HG03520 (cell line): ENCODE measurements at regions not wholly inside any gene's neighbourhood (a gene's known extent, or its start where the extent isn't known, plus 50 kb on each side); places are given as distances from the start of the nearest gene placed in this dataset.
A peak's percentile ranks its signal among the peaks of the same experiment; 100 is the strongest.

Experiments used
- ATAC-seq: cut with Tn5 transposase; IDR thresholded peaks from one replicate; pipeline ENCODE4 v1.9.1; 2021; ENCODE audit warnings: mild to moderate bottlenecking, moderate library complexity; ENCODE audit not compliant: unreplicated experiment

DNA sequence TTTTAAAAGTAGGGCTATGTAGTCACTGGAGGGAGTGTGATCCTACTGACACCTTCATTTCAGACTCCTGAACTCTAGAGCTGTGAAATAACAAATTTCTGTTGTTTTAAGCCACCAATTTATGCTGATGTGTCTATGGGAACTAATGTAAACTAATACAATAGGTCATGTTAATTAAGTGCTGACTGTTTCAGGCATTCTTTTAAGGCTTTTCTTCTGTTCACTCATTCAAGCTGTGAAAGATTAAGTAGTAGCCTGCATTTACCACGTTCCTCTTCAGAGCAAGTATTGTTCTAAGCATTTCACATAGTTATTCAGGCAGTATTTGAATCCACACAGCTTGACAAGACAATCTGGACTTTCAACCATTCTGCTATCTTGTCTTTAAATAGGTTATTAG, 1135.0 kb downstream of the SLITRK1 start:
- no peak for ATAC-seq

DNA sequence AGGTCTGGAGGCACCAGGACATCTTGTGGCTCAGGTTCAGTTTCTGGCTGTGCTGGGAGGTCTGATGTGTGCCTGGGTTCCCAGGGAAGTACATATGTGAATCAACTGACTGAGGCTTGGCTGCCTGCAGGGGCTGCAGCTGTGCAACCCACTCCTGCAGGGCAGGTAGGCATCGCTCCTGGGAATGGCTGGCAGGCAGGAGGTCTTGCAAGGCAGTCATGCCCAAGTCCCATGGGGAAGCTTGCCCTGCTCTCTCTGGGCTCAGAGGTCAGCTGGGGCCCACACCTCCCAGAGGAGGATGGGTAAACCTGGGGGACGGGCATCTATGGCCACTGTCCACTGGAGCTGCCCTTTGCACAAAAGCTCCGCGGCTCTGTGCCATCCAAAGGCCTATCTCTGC, 1141.8 kb downstream of the SLITRK1 start:
- ATAC-seq = no peak

DNA sequence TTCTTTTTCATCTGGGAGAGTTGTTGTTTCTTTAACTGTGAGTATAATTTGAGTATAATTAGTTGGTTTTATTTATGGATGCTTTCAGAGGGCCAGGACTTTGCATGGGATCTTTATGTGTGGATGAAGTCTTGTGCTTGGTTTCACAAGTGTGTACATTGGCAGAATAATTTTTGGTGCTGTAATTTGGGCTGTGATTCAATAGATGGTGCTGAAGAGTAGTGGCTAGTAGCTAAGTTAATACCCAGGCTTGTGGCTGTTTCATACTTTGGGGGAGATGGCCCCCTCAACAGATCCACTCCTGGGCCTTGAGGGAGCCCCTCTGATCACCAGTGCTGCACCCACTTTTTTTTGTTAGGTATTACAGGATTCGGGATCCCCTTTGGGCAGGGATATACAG, 1142.4 kb downstream of the SLITRK1 start:
- ATAC-seq = no peak

DNA sequence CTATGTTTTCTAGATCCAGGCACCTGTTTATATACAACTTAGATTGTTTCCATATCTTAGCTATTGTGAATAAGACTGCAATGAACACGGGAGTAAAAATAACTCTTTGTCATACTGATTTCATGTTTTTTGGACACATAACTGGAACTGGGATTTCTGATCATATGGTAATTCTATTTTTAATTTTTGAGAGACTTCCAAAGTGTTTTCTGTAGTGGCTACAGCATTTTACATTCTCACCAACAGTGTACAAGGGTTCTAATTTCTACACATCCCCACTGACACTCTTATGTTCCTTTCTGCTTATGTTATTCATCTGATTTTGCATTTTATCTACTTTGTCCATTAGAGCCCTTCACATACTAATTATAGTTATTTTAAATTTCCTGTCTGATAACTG, 1152.9 kb downstream of the SLITRK1 start:
- ATAC-seq = no peak

DNA sequence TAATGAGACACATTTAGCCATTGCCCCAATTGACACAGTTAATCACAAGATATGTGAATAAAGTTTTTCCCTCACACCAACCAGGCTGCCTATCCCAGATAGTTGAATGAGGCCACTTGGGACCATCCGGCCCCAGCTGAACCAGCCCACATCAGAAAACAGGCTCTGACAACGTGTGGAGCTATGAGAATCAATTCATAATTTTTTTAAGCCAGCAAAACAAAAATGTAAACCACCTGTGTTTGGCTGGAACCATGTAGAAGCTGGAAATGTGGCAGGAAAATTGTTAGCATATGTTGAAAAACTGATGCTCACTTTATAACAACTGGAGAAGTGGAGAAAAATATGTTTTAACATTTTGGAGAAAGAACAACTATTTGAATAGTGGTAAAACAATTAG, 1161.3 kb downstream of the SLITRK1 start:
- no peak for ATAC-seq

DNA sequence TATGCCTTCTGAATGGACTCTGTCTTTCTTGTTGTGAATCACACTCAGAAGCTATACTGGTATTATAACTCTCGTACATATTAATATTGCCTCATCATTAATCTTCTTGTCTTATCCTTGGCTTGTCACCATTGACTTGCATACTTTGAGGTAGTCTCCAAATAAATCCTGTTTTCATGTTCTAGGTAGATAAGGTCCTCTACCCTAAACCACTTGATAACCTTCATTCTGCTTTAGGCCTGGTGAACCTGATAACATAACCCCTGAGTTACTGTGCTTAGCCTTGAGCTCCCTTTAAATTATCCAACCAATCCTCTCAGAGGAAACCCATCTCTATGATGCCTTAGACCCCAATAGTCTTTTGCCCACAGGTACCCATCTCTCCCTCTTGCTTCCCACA, 1162.3 kb downstream of the SLITRK1 start:
- ATAC-seq = no peak

DNA sequence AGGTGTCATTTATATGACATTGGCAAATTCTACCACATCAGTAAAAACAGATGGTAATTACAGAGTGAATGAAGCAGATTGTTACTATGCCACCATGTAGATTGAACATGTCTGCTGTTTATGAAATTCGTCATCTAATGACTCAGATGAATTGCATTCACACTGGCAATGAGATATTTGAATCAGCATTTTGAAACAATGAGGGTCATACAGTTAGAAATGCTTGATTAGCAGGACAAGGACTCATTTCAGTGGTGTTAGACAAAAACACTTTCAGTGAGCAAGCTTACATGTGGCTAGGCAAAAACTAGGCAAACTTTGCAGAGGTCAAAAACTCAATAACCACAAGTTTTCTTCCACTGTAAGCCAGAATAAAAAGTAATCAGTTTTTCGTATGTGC, 1165.0 kb downstream of the SLITRK1 start:
- ATAC-seq = no peak

DNA sequence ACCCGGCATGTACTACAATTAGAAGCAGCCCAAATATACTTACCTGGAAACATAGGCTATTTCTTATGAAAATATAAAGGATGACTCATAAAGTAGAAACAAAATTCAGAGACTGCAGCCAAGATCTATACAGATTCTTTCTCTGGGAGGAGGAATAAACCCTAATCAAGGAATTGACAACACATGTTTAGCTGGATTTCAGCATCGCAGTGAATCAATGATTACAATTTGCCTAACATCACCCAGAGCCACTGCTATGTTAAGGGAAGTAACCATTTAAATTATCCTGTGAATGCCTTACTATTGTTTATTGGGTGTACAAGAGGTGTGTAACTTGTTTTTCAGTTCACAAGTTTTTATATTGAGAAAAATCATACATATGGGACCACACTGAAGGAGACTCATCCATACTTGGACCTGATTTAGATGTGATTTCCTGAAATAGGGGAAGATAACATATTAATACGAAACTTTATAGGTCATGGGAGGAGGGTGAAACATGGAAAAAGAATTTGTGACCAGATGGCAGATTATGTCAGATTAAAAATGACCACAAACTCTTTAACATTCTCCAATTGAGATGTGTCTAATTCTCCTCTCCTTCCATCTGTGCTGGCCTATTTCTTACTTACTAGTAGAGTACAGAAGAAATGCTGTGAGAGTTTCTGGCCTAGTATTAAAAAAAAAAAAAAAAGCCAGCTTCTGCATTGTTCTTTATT, 1168.4 kb downstream of the SLITRK1 start:
- no peak for ATAC-seq

DNA sequence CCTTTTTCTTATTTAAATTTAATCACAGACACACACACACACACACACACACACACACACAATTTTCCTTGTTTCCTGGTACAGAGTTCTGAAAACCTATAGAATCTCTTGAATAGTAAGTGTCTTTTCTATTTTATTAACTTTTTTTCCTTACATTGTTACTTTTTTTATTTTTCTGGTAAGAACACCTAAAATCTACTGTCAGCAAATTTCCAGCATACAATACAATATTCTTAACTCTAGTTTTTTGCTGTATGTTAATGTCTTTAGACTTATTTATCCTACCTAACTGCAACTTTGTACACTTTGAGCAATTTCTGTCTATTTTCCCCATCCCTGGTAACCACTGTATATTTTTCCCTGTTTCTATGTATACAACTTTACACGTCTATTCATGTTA, 1179.8 kb downstream of the SLITRK1 start:
- no peak for ATAC-seq

DNA sequence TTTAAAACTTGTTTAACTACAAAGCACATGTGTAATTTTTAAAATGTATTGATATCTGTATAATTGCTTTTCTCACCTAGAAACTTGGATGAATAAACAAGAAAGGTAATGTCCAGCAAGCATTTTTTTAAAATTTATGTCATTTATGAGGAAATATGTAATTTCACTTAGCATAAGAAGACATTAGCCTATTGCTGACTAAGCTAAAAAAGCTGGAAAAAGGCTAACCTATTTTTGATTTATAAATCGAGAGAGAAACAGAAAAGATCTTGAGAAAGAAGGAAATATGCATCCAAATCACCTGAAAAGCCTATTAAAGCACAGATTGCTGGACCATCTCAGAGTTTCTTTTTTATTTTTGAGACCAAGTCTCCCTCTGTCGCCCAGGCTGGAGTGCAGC, 1181.3 kb downstream of the SLITRK1 start:
- ATAC-seq = no peak

DNA sequence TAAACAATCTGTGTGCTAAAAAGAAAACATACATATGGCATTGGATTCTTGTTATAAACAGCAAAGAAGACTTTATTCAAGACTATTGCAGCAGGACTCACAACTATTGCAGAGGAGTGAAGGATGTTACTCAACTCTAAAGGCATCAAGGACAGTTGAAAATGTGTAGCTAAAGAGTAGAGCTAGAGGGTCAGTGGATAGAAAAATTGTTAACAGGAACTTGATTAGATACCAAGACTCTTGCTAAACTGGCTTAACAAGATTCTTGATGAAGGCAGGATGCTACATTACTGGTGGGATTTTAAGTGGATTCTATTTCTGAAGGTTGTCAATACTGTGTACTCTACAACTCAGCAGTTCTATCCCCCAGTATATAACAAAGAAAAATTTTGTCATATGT, 1183.3 kb downstream of the SLITRK1 start:
- ATAC-seq = no peak

DNA sequence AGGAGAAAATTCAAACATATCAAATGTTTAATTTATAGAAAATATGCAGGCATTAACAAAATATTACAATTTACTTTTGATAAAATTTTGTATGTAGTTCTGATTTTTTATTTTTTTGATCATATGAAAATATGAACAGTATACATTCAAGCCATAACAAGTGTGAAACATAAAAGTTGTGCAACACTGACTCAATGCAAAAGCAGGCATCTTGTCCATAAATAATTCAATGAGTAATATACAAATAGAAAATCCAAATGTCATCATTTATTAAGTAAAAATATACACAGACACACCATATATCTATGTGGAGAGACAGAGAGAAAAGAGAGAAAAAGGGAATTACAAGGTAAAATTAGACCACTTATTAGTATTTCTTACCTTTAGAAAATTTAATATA, 1183.9 kb downstream of the SLITRK1 start:
- ATAC-seq = no peak

DNA sequence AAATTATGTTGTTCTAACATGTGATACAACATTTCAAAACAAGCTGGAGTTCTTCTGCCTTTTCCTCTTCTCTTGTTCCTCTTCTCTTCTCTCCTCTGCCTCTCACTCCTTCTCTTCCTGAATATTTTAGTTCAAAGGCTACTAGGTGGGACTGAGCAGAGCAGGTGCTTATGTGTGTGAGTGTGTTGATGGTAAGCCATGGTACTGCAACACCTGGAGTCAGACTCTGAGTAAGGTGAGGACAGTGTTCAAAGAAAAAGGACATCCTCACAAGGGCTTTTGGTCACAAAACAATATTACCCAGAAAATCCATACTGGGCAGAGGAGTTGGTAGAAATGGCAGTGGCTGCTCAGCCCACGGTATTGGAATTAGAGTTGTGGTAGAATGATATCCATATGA, 1188.7 kb downstream of the SLITRK1 start:
- no peak for ATAC-seq

DNA sequence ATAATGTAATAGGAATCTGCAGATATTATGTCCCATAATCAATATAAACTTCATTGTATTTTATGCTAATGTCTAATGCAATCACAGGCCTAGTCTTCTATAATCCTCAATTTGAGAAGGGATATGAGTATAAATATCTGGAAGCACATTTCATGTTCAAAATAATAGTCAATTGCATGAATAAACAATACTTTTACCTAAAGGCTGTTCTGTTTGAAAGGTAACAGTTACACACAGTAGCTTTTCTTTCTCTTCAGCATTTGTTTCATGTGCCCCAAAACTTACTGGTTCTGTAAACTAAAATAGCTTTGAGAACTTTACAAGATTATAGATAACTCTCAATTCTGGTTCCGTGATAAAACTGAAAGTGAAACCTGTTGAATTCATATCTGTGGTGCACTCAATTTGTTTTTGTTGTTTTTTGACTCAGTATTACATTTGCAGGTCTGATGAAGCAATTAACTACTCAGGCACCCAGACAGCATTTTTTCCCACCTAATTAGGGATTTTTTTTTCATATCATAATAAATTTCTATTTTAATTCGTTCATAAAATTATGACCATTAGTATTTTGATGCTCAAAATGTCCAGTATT, 1193.8 kb downstream of the SLITRK1 start:
- ATAC-seq = peak; percentile 70

DNA sequence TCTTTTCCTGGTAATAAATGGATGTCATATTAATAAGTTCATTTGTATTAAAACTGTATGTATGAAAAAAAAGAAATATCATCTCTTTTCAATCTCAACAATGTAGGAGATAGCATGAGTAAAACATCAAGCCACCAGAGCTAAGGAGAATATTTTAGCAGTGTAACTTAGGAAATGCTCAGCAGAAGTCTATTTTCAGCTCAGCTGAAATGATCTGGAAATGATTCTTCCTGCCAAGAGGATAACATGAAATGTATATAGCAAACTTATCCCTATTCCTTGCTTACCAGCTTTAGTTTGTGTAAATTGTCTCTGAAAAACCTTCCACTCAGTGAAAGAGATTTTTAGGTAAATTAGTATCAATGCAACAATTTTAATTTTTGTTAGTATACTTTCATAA, 1194.4 kb downstream of the SLITRK1 start:
- no peak for ATAC-seq

DNA sequence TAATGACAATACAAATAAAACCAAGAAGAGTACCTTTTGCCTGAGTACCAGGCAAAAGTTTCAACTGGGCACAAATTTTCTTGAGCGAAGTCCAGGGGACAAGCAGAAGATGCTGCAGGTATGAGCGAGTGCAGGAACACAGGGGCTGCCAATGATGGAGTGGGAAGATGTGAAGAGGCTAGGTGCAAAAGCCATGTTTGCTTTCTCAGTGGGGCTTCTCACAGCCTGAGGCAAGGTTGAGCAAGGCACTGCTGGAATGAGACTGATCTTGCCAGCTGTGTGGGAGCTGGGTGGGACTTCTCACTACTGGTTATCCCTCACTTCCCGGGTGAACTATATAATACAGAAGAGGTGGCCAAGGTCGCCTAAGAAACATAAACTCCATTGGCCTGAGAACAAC, 1200.7 kb downstream of the SLITRK1 start:
- ATAC-seq = no peak

DNA sequence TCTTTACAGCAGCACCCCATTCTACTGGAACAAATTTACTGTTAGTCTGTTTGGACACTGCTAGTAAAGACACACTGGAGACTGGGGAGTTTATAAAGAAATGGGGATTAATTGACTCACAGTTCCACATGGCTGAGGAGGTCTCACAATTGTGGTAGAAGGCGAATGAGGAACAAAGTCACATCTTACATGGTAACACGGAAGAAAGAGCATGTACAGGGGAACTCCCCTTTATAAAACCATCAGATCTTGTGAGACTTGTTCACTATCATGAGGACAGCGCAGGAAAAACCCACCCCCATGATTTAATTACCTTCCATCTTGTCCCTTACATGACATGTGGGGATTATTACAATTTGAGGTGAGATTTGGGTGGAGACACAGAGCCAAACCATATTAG, 1204.2 kb downstream of the SLITRK1 start:
- no peak for ATAC-seq

DNA sequence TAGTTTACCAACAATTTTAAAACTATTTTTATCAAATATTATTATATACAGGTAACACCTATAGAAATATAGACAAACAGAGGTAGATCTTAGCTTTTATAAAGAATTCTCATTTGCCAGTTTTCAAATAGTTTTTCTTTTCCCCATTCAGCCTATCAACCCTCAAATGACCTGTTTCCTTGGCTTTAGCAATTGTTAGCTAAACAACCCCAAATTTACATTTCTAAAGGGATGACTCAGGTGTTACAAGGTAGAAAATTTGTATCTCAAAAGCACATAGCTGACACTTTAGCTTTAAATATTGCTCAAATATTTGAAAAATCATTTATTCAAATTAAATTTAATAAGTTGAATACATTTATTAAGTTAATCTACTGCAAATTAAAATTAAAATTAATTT, 1207.2 kb downstream of the SLITRK1 start:
- ATAC-seq = no peak

DNA sequence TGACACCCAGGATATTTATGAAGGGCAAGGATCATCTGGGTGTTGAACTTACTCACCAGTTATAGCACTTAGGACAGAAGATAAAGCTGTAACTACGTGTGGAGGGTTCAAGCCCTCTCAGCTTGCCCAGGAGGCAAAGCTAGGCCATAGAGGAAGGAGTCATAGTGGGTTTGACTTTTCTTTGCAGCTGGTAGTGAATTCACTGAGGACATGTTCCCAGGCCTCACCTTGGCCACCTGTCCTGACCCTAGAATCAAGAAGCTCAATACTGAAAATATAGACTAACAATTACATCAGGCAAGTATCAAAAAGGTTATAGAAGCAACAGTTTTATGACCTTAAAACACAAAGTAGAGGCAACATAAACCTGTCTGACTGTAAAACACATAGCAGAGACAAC, 1207.7 kb downstream of the SLITRK1 start:
- no peak for ATAC-seq

DNA sequence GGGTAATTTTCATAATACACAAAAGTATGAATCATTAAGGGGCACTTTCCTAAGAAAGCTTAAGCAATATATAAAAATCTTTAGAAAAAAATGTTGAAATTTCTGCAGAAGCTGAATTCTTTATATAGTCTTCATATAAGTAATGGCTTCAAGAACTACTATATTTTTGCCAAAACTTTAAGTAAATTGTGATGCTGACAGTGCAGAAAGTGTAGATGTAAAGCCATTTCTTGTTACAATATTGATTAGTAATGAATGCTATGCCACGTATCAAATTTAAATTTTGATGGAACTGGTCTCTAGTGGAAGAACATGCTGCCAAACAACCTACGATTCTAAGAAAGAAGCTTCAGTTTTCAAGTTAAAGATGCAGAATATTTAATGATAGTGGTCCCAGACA, 1210.0 kb downstream of the SLITRK1 start:
- ATAC-seq = no peak

DNA sequence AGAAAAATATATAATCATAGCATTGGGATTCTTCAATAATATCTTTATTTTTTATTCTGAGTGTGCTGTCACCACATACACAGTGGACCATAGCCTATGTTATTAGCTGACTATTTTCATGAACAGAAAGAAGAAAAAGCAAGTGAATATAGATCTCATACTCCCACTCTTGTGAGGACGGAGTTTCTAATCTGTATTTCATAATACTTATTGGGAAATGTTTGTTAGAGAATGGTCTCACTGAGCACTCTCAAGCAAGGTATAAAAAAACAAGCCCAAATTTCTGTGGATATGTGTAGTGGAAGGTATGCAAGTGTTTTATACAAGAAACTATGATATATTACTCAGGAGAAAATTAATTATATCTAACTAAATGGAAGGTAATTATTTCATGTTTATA, 1218.1 kb downstream of the SLITRK1 start:
- no peak for ATAC-seq

DNA sequence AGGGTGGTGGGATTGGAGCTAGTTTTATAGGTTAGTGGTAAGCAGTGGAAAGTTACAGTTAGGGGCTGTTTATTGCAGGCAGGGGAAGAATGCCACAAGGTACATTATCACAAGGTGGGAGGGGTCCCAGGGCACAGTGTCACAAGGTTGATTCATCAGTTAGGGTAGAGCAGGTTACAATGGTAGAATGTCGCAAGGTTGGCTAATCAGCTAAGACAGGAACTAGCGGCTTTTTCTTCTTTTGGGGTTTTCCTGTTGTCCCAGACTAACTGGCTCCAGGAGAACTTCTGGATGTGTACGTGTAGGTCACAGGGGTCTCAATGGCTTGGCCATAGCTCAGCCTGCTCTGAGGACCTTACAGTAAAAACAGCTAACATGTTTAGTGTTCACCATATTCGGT, 1221.1 kb downstream of the SLITRK1 start:
- ATAC-seq = no peak

DNA sequence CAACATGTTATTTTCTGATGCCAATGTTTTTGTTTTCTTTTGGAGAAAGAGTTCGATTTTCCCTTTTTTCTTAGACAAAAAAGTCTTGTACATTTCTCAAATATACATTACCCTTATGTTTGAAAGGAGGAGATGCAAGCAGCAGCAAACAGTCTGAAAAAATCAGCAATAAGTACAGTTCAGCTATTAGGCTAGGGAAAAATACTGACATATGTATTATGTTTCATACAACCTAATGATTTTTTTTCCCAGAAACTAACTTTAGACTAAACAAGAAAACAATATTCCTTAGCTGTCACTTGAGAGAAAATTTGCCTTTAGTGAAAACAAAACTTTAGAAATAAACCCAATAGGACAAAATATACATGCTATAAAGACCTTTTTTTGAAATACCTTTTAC, 1223.5 kb downstream of the SLITRK1 start:
- ATAC-seq = no peak
